Activated naive CD8-positive, alpha-beta T cell treated with anti-CD3 and anti-CD28 coated beads, Interleukin-2, amount 50 U/mL, for 16 hours (primary cell): ENCODE measurements at regions not wholly inside any gene's neighbourhood (a gene's known extent, or its start where the extent isn't known, plus 50 kb on each side); places are given as distances from the start of the nearest gene placed in this dataset.
"Not testable (repeated sequence)": the region's sequence is repeated elsewhere in the genome, so short reads cannot be mapped to it uniquely, and the experiment has no call there.

Experiments used
- DNase-seq: peaks from one replicate; pipeline ENCODE4 v3.0.0-alpha.2; 2020; ENCODE audit warnings: low read depth, low spot score

DNA sequence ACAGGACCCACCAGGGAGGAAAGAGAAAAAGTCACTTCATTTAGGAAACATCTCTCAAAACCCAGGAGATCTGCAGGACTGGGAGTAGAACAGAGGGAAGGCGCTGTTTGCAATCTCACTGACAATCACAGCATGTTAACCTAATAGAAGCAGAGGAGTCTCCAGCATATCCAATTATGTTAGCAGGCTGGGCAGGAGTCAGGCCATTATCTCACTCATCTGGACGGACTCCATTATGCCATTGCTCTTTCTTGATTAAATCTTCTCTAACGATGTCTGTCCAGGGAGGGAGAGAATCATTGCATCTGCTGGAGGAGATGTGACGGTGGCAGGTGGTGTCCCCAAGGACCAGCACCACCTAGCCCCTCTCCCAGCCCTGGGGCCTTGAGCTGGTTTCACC, 203.8 kb upstream of the SFSWAP start:
- no peak for DNase-seq

DNA sequence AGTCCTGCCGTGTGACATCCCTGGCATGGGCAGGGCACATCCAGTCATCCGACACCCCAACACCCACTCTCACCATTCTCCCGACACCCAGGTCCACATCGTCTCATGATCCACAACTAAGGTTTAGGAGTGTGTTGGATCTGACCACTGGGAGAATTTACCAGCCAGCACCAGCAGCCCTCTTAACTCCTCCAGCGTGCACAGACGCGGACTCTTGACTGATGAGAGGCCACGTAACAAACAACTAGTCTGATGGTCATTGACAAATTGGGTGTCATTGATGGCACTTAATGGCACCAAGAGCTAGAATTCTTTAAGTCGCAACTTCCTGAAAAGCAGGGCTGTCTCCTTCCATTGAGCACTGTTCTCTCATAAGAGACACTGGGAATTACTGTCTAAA, 203.0 kb upstream of the SFSWAP start:
- no peak for DNase-seq

DNA sequence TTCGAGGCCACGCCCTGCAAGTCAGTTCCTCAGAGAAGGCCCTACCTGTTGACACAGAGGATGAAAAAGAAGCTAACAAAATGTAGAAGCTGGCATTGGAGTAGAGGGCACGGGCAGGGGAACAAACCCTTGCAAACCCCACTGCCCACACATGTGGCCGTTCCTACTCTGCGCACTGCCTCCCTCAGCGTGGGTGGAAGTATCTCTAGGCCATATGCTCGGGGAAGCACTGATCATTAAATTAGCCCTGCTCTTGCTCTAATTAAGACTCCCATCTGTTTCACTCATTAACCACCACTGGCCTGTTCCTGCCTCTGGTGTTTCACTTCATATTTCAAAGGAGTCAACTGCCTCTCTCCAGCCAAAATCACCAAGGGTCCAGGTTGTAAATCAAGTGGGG, 201.2 kb upstream of the SFSWAP start:
- no peak for DNase-seq

DNA sequence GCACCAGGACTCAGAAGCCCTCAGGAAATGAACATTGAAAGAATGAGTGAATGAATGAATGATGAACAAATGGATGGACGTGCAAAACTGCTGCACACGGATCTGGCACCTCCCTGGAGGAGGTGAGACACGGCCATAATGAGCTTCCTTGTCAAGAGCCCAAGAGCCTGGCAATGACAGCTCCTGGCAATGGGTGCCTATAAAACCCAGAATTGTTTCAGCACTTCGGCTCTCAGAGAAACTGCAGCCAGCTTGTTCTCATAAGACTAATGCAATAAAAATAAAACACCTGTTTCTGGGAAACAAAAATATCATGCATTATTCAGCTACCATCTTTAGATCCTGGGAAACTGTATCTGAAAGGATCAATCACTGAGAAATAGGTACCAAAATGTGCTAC, 200.5 kb upstream of the SFSWAP start:
- DNase-seq: no peak

DNA sequence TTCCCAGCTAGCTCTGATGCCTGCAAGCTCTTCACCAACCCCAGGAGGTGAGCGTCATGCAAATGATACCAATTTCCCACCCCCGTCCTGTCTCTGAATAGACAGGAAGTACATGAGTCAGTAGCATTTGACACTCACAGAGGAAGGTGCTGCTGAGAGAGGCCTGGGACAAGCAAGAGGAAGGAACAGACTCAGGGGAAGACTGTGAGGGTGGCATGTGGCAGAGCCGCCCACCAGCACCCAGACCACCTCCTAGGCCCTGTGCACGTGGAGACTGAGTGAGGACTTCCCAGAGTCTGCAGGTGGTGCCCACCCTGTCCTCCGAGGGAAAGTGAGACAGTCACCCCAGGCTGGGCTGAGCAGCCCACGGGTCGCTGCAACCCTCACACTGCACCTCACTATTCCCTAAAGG, 199.5 kb upstream of the SFSWAP start:
- peak; percentile 26 for DNase-seq

DNA sequence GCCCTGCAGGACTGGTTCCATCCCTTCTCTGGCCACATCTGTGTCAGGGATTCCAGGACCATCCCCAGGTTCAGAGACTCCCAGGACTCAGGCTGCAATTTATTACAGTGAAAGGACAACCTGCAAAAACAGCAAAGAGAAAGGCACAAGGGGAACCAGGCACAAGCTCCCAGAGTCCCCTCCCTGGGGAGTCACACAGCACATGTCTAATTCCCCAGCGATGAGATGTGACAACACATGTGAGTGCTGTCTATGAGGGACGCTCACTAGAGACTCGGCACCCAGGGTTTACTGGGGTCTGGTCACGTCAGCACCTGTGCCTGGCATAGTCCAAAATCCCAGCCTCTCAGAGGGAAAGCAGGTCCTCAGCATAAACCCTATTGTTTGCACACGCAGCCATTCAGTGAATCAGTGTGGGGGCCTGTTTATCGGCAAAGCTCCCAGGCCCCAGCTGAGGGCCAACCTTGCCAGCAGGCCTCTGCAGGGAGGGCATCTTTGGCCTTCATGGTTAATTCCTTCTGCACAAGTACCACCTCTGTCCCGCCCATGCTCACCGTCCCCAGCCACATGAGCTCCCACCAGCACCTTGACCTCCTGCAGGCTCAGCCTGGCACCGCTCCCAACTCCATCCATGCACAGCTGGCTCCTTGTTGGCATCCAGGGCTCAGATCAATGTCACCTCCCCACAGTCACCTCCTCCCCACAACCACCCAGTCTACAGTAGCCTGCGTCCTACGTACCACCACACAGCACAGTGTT, 198.9 kb upstream of the SFSWAP start:
- DNase-seq: no peak

DNA sequence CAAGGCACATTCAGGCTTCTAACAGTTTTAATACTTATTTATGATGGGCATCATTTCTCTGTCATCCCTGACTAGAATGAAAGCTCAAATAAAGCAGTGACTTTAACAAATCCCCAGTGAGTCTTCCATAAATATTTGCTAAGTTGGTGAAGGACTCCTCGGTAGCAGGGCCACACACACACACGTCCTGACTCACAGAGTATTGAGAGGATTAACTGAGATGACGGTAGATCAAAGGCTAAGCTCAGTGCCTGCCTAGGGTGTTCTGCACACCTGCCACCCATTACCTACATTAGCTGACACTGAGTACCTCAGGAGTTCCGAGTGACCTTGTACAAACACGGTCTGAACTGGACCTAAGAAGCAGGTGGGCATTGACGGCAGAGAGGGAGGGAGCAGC, 197.3 kb upstream of the SFSWAP start:
- no peak for DNase-seq

DNA sequence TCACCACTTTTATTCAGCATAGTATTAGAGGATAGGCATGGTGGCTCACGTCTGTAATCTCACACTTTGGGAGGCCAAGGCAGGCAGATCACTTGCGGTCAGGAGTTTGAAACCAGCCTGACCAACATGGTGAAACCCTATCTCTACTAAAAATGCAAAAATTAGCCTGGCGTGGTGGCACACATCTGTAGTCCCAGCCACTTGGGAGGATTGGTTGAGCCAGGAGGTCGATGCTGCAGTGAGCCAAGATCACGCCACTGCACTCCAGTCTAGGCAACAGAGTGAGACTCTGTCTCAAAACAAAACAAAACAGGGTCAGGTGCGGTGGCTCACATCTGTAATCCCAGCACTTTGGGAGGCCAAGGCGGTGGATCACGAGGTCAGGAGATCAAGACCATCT, 190.3 kb upstream of the SFSWAP start:
- not testable (repeated sequence) for DNase-seq

DNA sequence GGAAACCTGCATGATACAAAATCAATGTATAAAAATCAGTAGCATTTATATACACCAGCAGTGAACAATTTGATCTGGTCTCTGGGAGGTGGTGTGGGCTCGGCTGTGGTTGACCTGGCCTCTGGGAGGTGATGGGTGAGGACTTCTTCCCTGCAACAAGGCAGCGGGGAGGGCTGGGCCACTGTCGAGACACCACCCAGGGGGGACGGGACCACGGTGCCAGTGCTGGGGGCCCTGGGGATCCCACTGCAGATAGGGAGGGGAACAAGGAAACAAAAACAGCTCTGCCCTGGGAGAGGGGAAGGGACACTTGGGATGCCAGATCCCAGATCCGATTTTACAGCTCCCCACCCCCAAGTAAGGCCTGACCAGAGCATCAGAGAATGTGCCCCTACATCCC, 189.6 kb upstream of the SFSWAP start:
- no peak for DNase-seq

DNA sequence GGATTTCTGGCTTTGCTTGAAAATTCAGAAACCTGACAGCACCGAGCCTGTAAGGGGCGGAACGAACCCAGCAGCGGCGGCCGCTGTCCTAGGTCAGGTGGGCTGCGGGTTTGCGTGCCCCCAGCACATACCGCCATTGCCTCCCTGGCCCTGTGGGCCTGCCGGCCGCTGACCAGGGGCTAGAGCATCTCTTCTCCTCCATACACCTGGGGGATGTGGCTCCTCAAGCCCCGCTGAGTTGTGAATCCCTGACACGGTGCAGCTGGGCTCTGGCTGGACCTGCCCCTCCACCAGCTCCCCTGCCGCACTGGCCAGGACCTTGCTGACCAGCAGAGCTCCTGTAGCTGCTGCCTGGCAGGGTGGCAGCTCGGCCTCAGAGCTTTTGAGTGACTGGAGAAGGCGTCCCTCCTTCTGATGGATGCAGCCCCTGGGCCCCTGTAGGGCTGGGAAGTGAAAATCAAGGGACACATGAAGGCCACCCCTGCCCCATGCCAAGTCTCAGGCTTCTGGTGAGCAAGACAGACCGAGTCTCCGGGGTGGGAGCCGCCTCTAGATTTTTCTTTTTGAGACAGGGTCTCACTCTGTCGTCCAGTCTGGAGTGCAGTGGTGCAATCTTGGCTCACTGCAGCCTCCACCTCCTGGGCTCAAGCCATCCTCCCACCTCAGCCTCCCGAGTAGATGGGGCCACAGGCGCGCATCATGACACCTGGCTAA, 184.9 kb upstream of the SFSWAP start:
- no peak for DNase-seq

DNA sequence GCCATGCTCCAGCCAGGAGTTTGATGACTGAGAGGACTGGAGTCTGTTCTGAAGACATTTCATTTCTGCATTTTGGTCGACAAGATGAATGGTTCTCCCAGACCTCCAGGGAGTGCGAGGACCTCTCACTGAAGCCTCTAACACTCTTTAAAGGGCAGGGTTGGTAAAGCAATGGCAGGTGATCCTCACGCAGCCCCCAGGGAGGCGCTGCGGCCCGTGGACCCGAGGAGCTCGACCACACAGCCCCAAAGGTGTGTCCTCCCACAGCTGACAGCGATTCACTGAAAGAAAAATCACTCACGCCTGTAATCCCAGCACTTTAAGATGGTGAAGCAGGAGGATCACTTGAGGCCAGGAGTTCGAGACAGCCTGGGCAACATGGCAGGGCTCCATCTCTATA, 183.8 kb upstream of the SFSWAP start:
- no peak for DNase-seq

DNA sequence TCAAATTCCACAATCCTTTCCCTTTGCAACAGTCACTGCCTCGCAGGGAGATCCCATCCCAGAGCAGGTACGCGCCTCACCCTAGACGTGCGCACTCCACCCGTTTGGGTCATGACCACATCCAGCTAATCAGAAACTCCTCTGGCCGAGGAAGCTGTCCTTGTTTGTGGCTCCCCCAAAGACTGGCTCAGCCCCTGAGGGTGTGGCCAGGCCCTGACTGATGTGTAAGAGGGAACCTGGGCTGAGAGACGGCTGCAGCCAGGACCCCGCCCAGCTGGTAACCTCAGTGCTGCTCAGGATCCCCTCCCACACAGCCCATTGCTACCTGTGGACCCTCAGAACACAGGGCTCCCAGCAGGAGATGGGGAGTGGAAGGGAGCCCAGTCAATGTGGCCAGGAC, 183.2 kb upstream of the SFSWAP start:
- no peak for DNase-seq

DNA sequence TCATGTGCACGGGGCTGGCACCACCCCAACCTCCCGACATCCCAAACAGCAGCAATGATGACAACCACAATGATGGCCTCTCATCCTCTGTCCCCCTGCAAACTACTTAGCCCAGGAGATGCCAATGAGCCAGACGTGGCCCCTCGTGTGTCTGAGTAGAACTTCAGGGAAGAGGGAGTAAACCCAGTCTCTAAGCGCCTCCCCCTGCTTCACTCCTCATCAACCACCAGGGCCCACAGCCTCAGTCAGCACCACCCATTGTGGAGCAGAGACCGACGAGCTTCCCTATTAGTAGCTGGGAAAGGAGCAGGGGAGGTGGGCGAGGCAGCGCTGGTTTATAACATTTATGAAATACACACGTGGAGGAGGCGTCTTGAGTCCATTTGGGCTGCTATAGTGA, 182.7 kb upstream of the SFSWAP start:
- no peak for DNase-seq

DNA sequence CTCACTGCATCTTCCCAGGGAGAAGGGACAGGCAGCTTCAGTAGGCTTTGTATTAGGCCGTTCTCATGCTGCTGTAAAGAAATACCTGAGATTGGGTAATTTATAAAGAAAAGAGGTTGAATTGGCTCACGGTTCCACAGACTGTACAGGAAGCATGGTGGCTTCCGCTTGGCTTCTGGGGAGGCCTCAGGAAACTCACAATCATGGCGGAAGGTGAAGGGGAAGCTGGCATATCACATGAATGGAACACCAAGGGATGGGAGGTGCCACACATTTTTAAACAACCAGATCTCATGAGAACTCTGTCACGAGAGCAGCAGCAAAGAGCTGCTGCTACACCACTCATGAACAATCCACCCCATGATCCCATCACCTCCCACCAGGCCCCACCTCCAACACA, 182.2 kb upstream of the SFSWAP start:
- DNase-seq: no peak

DNA sequence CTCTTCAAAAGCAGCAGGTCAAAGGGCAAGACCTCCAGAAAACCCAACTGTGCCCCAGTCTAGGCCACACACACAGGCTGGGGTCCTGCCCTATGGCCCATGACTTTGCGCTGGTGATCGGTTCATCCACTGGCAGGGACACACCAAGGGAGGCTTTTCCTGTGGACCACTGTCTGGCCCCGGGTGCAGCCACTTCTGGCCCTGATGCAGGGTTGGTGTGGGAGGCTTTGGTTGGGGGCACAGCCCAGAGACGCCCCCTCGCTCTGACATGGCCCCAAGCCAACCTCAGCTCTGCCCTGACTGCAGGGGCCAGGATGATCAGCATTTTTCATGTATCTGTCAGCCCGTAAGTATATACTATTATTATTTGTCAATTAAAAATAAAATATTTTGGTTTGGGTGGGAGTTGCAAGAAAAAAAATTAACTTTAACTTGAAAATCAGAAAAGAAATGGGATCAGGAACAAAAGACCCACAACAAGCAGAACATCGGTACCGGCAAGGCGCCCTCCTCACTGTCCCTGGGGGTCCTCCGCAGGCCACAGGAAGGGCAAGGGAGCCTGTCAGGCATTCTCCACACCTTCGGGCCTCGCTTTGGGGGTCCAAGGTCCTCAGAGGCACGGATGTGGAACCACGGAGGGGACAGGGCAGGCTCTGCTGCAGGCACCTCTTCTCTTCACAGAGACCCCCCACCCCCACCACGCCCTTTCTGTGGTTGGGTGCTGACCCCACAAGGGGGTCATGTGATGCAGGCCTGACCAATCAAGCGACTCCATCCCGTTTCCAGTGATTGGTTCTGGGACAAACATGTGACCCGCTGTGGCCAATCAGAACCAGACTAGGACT, 181.5 kb upstream of the SFSWAP start:
- no peak for DNase-seq

DNA sequence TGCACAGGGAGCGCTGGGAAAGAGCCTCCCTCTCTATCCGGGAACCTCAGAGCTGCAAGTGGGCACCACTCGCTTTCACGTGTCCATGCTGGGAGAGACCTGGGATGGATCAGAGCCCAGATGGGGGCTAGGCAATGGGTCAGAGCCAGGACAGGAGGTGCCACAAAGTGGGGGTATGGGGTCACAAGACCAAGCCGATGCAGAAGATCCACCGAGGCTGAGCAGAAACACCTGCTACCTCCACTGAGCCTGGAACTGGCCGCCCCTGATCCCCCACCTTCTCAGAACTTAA, 180.9 kb upstream of the SFSWAP start:
- no peak for DNase-seq

DNA sequence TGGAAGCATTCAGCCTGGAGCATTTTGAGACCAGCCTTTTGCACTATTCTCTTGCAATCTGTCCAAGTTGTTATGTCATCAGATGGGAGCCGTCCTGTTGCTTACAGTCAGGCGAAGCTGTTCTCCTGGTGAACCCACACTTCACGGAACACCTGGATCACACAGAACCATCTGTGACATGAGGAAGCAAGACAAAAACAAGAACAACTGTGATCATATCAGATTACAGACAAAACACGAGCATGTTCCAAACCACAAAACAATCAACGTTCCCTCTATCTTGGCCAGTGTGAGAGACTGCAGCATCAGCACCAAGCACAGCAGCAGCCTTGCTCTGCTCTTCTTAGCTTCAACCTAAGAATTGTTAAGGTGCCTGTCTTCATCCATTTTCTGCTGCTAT, 180.5 kb upstream of the SFSWAP start:
- DNase-seq: no peak

DNA sequence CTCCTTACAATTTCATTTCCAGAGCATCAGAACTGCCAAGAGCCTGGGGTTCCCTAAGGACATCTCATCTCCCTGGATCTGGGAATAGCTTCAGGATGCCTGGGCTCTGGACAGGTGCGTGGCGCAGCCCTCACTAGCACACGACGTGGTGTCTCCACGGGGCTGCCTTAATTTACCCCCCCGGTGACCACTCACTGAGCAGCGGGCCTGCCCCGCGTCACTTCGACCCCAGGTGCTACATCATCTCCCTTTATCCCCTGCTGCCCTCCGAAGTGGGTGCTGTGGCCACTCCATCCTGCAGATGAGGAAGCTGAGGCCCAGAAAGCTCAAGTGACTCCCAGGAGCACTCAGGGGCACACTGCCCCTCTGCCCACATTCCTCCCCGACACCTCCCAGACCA, 177.8 kb upstream of the SFSWAP start:
- DNase-seq: no peak

DNA sequence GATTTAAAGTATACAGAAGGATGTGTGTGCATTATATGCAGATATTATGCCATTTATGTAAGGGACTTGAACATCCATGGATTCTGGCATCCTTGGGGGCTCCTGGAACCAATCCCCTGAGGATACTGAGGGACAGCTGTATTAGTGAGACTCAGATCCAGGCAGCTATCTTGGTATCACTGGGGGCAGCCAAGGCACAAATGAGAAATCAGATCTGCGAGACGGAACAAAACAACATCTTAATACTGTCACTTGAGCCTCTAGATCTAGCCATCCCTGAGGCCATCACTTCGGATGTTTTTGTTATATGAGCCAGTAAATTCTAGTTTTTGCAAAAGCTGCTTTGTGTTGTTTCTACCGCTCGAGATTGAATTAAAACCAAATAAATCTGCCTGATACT, 175.1 kb upstream of the SFSWAP start:
- DNase-seq: no peak

DNA sequence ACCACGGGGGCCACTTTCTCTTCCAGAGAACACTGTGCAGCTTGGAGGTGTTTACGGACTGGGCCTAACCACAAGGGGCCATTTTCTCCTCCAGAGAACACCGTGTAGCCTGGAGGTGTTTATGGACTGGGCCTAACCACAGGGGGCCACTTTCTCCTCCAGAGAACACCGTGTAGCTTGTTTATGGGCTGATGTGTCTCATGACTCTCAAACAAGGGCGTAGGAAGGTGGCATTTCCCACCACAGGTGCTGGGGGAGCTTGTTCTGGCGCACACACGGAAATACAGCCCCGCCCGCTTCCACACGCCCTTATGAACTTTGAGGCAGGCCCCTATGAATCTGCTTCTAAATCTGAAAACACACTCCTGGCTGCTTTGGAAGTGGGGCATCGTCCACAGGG, 174.6 kb upstream of the SFSWAP start:
- no peak for DNase-seq

DNA sequence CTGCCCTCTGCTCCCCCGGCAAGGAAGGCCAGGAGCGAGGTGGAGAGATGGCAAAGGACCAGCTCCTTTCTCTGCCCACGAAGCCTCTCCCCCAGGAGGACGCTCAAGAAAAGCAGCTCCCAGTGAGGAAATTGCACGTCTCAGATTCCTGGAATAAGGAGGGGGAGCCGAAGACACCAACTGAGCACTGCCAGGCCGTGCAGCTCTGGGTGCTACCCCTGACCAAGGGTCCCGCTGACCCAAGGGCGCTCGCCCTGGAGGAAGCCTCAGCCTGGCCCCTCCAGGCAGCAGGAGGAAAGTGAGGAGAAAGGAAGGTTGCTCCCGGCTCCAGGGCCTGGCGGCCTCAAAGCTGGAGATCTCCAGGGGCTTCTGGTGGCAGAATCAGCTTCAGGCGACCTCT, 174.1 kb upstream of the SFSWAP start:
- no peak for DNase-seq

DNA sequence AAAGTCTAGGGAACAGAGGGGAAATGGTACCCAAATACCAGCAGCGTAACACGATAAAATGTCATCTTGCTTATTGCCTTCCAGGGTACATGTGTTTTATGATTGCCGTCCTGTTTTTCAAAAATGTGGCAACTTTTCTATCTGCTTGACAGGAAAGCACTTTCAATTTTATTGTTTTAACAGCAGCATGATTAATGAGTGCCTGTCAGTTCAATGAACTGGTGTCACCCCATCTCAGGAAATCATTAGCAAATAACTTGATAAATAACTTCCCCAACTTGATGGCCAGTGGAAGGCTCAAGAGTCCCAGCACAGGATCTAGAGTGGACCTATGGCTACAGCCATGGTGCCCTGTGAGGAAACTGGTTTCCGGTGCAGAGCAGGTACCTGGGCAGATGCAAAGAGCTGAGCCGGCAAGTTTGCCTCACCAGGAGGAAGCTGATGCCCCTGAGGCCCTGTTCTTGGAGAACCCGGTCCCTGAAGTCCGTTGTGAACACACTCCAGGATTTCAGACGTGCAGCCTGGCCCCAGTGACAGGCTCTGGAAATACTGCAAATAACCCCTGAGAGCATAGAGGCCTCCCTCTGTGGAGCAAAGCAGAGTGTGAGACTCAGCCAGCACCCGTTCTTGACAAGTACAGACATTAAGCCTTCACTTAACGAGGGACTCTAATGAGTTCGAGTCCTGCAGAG, 173.5 kb upstream of the SFSWAP start:
- no peak for DNase-seq
